ENCODE measurements at regions not wholly inside any gene's neighbourhood (a gene's known extent, or its start where the extent isn't known, plus 50 kb on each side); places are given as distances from the start of the nearest gene placed in this dataset.
"Not testable (repeated sequence)": the region's sequence is repeated elsewhere in the genome, so short reads cannot be mapped to it uniquely, and the experiment has no call there.

DNA sequence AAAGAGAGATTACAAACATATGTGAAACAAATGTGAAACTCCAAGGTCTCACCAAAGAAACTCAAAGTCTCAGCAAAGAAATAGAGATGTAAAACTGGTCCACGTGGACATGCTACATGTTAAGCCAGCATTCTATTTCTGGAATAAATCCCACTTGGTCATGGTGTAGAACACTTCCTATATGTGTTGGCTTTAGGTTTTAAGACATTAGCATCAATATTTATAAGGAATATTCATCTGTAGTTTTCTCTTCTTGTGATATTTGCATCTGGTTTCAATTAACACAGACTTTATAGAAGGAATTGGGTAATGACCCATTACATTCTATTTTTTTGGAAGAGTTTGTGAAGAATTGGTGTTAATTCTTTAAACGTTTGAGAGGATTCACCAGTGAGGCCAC lies 133.1 kb downstream of the COPS8 start:
- DNase-seq = no peak

GRCh38 chr2:237219826-237220225 lies 134.1 kb downstream of the COPS8 start:
- DNase-seq = no peak

DNA sequence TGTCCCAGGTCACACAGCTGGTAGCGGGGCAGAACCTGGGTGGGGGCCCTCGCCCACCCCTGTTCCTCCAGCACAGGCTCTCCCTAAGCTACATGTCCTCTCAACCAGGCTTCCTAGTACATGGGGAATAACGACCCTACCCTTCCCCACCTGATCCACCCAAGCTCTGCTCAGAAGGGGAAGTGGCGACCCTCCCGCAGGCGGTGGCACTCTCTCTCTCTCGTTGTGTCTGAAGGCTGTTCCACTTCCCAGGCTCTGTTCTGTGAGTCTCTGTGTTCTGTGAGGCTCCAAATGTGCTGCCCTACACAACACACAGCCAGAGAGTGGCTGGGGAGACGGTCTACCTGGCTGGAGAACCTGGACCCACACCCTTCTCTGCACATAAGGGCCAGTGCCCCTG lies 135.8 kb downstream of the COPS8 start:
- no peak for DNase-seq

- DNase-seq = no peak
Observed at GRCh38 chr2:237222178-237222577, 136.5 kb downstream of the COPS8 start.

DNA sequence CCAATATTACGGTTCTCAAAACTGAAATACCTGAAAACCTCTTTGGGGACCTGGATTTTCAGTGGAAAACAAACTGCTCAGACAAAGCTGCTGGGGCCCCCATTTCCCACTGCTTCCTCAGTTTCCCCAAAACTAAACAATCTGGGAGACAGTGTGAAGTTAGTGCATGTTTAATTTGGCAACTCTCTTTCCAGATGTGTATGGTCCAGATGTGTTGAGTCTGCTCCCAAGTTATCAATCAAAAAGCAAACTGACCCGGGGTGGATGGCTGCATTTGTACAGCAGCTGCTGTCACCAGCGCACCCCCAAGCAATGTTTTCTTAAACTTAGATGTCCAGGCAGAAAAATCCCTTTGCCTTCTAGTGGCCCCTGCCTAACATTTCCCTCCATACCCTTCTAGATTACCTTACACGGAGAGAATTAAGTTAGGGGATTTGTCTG lies 136.9 kb downstream of the COPS8 start:
- no peak for DNase-seq

- DNase-seq = no peak
Observed at GRCh38 chr2:237223201-237223861, 137.6 kb downstream of the COPS8 start.

DNA sequence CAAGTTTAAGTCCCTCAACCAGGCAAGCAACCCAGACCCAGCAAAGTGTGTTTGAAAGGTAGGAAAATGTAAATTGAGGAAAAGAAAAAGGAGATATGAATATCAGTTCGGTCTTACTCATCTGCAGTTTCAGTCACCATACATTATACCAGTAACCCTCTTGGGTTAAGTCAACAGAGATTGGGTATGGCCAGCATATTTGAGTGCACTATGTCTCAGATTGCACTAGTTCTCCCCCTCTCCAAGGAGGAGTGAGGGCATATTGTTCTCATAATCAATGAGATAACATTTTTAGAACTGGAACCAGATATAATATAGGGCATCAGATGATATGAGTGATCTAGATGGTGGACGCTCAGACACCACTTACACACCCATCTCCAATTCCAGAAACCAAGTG lies 141.5 kb downstream of the COPS8 start:
- no peak for DNase-seq

DNA sequence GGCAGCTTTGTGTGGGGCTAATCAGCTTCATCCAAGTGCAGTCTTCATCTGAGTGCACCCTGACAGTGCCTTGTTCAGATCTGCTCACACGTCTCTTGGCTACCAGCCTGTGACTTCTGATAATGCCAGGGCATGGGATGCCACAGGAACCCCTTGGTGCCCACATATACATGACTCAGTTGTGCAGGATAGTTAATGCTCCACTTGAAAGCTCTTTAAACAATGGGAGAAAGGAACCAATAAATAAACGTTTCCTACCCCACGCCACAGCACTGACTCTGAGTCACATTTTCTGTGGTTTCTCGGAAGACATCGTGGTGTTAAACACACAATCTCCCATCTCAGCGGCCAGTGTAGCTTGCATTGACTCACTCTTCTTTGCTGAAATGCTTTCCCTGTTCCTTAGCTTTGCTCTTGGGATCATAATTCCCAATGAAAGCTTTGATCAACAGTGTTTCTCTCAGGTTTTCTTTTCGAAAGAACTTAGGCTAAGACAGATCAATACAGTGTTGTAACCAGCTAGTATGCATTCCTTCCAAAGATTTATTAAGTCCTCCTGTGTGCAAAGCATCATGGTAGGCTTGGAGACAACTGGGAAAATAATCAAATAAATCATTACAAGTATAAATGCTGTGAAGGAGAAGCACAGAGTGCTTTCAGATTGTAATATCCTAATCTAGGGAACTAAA lies 142.0 kb downstream of the COPS8 start:
- no peak for DNase-seq

DNA sequence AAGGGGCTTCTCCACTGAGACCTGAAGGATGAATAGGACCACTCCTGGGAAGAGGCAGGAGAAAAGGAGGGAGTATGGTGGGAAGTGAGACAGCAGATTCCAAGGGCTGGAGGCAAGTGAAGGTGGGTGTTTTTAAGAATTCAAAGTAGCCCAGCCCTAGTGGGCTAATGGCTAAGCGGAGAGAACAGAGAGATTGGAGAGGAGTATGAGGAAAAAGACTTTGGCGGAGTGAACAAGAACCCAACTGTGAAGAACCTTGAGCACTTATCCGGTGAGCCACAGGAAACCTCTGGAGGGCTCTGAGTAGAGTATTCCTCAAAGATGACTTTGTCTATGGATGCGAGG lies 142.6 kb downstream of the COPS8 start:
- DNase-seq = no peak

GRCh38 chr2:237229905-237230304 lies 144.2 kb downstream of the COPS8 start:
- DNase-seq = no peak

DNA sequence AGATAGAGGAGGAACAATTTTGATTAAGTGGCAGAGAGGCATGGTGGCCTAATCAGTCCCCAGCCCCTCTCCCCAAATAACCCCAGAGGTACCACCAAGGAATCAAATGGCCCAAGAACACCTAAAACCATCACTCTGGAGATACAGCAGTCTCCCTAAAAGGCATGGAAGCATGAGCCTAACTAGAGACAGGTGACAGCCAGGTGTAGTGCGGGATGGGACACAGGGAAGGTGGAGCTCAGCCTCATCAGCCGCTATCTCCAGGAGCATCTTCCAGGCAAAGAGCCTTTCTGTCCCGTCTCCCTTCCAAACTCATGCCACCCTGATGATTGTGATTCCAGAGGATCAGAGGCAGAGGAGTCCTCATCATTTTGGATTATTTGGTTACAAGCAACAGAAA lies 144.7 kb downstream of the COPS8 start:
- no peak for DNase-seq

DNA sequence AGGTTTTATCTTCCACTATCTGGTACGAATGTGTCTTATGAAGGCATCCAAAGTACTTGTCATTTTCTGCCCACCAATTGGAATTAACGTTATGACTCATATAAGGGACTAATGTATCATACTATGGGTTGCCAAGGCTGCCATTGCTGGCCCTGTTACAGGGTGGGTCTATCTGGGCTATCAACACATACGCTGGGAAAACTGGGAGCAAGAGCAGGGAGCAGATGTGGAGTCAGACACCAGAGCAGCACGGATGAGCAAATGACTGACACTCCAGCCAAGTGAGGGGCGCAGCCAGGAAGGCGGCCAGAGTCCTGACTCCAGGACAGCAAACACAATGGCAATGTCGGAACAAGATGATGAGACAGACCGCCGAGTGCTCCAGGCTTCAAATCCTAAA lies 145.9 kb downstream of the COPS8 start:
- no peak for DNase-seq

DNA sequence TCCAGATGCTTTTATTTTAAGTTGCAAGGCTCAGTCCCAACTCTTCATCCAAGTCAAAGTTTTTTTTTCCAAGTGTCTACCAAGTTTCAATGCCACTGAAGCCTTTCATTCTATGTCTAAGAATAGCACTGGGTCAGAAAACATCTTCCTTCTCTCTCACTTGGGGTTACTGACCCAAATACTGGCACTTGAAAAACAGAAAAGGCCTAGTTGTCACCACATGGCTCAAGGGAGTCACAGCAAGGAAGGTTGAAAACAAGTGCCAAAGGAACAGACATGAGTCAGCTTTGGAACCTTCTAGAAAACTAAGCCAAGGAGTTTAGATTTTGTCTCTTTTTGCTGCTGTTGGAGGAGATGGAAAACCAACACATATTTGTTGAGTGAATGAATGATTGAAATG lies 146.5 kb downstream of the COPS8 start:
- DNase-seq = no peak

- no peak for DNase-seq
Observed at GRCh38 chr2:237234268-237234667, 148.6 kb downstream of the COPS8 start.

DNA sequence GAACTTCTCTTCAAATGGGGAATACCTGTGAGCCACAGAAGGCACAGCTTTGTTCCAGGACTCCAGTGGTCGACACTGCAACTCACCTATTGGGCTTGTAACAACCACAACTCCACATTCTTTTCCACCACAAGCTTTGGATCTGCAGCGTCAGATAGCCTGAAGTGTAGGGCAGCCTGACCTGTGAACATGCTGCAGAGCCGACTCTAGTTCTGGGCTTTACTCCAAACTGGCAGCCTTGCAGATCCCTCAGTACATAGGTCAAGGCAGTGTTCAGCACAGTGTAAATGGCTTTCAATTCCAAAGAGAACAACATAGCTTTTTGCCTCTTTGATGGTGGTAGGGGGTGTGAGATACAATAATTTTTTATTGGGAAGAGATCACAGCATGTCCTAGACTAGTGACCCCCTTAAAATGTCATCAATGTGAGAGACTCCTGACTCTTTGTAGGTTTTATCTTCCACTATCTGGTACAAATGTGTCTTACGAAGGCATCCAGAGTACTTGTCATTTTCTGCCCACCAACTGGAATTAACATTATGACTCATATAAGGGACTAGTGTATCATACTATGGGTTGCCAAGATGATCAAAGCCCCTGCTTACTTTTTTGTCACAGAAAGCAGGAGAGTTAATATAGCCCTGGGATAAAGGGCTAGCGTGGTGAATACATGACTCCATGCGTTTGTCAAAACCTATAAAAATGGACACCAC lies 149.8 kb downstream of the COPS8 start:
- DNase-seq = no peak

DNA sequence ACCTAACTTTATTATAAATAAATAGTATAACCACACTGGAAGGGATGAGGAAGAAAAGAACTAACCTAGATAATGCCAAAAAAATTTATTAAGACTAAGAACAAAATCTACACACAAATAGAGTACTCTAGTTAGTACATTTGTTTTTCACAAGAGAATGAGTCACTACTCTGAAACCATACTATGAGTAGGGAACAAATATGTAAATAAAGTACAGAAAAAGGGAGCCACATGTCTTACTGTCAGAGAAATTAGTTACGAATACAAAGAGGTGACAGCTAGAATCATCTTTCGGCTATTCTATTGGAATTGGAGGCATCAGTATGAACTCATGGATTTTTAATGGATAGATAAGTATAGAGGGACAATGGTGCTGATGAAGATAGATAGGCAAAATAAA lies 150.5 kb downstream of the COPS8 start:
- DNase-seq = no peak

DNA sequence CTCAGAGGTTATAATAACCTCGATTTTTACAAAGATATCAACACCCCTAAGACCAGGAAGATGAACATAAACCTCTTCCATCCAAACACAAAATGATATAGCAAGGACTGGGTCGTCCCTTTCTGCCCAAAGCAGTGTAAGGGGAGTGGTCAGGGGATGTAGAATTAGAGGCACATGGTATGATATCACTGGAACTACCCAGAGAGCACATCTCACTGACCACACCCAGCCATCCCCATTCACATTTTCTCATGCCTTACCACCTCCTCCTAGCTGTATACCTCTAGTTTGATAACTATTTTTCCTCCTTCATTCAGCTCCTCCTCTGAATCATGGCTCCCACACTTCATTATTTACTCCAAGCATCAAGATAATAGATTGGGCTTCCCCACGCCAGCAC lies 152.6 kb downstream of the COPS8 start:
- no peak for DNase-seq

DNA sequence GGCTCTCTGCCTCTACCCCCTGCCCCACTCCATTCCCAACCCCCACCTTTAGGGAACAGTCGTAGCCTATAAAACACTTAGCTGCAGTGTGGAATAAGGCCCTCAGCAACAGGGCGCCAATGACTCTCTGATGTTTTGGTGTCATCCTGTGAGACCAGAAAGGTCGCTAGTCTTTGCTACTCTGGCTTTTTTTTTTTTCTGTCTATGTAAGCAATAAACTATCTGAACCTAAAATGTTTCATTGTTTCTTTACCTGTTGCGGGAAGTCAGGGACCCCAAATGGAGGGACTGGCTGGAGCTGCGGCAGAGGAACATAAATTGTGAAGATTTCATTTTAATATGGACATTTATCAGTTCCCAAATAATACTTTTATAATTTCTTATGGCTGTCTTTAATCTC lies 154.6 kb downstream of the COPS8 start:
- no peak for DNase-seq

GRCh38 chr2:237240868-237241267 lies 155.2 kb downstream of the COPS8 start:
- not testable (repeated sequence) for DNase-seq

DNA sequence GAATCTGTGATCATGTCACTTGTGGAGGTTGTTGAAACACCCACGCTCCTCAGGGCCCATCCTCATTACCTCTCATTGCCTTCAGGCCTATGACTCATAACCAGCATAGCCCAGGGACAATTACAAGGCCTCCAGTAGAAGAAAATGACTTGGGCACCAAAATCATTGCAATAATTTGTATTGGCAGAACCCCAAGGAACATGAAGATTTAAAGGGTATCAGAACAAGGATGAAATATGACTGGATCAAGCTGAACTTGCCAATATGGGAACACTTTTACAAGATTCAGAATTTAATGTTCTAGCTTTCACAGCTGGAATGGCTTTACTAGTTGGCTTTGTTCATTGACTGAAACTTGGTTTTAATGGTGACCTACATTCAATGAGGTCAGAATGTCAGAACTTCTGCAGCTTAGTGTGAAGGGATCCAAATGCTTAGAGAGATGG lies 156.4 kb downstream of the COPS8 start:
- no peak for DNase-seq

DNA sequence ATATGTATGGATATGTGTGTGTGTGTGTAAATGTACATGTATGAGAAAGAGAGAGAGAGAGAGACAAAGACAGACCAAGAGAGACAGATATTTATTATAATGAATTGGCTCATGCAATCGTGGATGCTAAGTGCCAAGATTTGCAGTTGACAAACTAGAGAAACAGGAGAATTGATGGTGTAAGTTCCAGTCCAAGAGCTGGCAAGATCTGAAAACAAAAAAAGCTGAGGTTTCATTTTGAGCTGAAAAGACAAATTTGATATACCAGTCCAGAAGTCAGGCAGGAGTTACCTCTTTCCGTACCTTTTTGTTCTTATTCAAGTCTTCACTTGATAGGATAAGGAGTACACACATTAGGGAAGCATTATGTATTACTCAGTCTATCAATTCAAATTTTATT lies 157.8 kb downstream of the COPS8 start:
- no peak for DNase-seq

GRCh38 chr2:237244178-237244577 lies 158.5 kb downstream of the COPS8 start:
- no peak for DNase-seq

DNA sequence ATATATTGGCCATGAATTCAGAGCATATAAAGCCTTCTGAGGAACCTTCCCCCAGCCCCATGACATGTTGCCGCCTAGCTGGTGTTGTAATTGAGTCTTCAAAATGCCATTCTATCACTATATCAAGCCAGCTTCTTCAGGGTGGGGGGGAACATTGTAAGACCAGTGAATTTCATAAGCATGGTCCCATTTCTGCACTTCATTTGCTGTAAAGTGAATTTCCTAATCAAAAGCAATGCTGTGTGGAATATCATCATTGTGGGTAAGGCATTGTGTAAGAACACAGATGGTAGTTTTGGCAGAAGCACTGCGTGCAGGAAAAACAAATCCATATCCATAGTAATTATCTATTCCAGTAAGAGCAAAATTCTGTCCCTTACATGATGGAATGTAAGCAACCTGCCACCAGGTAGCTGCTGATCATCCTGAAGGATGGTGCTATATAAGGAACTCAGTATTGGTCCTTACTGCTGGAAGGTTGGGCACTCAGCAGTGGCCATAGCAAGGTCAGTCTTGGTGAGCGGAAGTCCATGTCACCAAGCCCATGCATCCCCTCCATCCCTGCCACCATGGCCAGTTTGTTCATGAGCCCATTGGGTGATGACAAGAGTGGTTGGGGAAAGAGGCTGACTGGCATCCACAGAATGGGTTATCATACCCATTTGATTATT lies 159.4 kb downstream of the COPS8 start:
- DNase-seq = no peak

DNA sequence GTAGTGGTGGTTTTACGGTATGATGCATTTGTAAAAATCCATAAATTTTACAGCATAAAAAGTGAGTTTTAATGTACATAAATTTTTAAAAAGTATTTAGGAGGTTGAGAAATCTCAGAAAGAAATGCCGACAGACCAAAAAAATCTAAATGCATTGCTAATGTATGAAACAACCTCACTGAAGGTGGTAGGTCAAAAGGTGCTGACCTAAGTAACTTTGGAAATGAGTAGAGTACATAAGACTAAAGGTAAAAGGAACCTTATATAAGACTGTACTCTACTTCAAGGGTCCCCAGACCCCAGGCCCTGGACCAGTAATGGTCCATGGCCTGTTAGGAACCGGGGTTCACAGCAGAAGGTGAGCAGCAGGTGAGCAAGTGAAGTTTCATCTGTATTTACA lies 163.4 kb downstream of the COL6A3 start:
- no peak for DNase-seq
